NCI-H1417 treated with DMSO at 0.1 percent for 48 hours (cell line): ENCODE measurements at regions not wholly inside any gene's neighbourhood (a gene's known extent, or its start where the extent isn't known, plus 50 kb on each side); places are given as distances from the start of the nearest gene placed in this dataset.
"Not testable (repeated sequence)": the region's sequence is repeated elsewhere in the genome, so short reads cannot be mapped to it uniquely, and the experiment has no call there.

Source experiments
- DNase-seq: peaks from one replicate; lab custom pipeline; 2025; lab: John Stamatoyannopoulos, UW

DNA sequence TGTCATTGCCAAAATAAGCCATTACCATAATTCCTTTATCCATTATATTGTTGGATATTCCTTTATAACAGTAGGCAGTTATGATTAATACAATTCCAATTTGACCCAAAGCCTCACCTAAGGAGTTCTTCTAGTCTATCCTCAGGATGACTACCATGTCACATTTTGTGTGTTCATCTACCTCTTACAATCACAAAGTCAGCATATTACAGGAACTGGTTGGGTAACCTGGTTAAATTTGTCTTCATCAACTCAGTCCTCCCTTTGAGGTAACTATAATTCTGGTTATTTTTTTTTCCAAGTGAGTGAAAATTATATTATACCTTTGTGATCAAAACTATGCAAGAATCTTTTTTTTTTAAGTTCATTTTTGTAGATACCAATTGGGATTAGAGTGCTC is 540.5 kb downstream of the BTBD3 start:
- DNase-seq = no peak

DNA sequence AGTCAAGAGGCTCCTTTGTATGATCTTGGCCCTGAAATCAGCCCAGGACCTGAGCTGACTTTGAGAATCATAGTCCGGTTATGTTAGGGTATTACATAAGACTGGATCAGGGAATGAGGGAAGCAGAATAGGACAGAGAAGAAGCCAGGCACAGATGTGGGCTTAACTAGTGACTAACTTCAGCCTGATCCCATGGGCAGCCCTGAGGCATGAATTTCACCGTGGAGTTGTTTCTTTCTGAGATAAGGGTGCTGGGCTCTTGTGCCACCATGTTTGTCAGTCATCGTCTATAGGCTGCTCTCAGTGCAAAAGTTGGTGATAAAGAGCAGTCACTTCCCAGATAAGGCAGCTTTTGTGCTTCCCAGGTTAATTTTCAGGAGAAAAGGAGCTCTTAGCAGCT is 544.7 kb upstream of the SPTLC3 start:
- no peak for DNase-seq

DNA sequence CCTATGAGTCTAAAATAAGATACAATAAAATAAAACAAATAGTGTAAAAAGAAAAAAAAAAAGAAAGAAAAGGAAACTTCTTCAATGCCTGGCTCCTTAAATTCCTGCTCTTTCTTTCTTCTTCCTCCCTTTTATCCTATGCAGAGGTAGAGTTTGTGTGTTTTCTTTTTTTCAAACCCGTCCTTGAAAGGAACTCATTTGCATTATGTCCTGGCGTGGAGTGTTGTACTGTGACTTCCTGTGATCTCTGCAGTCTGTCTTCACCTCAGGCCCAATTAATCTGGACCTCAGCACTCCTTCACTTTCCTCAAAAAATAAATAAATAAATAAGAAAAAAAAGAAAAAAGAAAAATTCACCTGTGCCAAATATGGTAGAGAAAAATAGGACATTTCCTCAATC is 541.9 kb upstream of the SPTLC3 start:
- peak; percentile 62 for DNase-seq

DNA sequence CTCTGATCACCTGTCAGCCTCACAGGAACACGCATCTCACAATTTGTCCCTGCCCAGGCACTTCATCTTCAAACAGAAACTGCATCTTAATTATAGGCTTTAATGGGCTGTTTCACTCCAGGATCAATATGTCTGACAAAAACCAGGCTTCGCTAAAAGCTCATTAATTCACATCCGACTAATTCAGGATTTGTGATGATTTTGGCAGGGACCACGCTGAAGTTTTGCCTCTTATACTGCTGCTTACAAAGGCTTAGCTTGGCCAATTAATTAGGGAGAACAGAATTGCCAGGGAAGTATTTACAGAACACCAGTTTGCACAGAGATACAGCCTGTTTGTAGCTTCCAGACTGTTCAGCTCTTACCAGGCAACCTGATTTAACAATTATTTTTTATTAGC is 541.0 kb upstream of the SPTLC3 start:
- DNase-seq = peak; percentile 95

DNA sequence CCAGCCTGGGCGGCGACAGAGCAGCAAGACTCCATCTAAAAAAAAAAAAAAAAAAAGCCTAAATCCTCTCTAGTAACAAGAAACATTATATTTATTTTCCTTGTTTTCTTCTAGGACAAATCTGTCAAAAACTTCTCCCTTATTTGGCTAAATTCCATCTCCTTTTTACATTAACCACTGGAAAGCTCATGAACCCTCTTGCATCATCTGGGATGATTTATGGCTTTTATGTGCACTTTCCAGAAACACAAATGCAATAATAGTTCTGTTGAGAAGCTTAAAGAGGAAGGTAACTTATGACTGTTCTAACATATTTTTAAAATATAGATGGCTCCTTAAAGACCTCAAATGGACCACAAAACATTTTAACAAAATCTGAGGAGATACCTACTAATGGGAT is 526.1 kb upstream of the SPTLC3 start:
- no peak for DNase-seq

DNA sequence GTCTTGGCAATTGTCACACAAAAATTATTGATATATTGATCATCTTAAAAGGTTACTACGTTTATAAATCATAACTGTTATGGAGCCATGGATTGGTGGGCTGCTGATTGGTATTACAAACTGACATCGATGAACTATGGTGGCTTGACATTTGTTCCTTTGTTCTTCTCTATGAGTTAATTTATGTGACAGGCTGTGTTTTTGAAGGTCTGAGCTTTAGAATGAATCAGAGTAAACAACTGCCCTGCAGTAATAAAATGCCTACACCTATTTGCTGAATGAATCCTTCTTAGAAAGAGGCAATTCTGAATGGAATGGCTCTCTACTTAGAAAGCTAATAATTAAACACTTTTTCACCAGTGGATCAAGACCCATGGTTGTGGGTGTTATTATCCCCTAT is 506.3 kb upstream of the SPTLC3 start:
- no peak for DNase-seq

DNA sequence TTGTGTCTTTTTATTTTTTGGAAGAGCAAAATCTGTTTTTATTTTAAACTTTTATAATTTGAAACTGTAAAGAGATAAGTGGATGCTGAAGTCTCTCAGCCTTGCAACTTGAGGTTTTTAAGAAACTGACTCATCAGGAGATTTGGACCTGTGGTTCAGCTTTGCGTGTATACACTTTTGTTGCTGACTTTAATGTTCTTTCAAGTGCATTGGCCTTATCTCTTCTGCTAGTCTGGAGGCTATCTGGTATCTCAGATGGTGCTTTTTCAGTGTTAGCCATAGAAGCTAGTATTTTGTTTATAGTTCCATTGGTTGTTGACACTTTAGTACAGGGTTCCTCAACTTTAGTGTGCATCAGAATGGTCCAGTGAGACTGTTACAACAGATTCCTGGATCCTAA is 504.0 kb upstream of the SPTLC3 start:
- DNase-seq = no peak

DNA sequence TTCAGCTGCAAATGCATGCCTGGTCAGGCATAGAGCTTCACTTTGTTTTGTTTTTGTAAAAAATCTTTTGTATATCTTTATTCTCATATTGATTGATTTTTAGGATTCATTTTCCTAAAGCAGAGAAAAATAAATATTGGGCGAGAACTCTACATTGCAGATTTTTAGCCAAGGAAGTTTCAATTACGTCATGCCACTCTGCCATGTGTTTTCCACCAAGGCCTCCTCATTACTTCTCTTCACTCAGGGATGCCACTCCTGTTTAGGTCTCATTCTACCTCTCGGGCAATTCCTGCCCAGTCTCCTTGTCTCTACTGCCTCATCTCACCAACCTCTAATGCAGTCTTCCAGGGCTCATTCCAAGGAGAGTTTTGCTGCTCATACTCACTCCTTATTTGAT is 497.3 kb upstream of the SPTLC3 start:
- DNase-seq = no peak

DNA sequence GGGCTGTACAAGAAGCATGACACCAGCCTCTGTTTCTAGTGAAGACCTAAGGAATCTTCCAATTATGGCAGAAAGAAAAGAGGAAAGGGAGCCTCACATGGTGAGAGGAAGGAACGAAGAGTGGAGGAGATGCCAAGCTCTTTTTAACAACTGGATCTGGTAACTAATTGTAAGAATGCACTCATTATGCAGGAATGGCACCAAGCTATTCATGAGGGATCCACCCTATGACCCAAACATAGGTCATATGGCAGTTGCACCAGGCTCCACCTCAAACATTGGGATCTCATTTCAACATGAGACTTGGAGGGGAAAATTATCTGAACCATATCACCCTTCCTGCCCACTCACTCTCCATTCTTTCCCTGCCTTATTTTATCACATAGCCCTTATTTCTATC is 496.0 kb upstream of the SPTLC3 start:
- DNase-seq = no peak

DNA sequence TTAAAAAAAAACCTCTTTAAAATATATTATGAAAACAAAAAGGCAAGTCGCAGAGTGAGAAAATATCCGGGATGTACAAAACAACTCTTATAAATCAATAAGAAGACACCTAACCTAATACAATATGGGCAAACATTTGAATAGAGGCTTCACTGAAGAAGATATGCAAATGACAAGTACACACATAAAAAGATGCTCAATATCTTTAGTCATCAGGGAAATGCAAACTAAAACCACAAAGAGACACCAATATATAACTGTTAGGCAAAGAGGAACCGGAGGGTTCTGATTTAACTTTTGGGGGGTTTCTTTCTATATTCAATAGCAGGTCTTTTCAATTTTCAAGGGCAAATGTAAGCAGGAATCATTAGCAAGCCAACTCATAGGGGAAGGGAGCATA is 480.7 kb upstream of the SPTLC3 start:
- no peak for DNase-seq

DNA sequence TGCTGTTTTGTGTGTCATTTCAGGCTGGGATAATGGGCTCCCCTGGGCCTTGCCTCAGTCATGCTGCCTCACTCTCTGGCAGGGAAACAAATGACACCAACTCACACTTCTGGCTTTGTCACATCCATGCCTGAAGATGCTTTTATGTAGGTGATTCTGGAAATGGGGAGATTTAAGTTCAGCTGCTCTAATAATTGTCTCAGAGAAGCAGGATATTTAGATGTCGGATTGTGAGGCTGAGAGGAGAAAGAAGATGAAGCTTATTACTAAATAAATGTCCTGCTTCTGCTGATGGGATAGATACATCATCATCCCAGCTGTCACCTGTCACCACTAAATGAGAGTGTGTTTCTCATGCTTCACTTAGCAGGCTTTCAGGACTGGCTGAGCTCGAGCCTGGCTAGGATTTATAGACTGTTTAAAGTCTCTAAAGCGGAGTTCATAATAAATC is 480.2 kb upstream of the SPTLC3 start:
- no peak for DNase-seq

DNA sequence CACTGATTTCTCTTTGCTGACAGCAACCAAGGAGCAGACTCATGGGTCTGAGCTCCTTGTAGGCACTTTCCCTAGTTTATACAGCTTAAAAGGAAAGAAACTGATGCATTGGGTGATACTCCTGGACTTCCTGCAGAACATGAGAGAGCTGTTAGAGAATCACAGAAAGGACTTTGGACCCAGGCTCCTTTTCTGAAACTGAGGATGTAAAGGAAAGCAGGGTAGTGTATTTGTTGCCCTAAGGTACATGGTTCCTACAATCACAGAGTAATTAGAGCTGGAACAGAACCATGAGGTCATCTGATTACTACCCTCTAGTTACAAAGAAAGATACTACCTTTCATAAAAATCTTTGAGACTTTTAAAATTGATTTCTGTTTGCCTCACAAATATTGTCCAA is 477.1 kb upstream of the SPTLC3 start:
- no peak for DNase-seq

DNA sequence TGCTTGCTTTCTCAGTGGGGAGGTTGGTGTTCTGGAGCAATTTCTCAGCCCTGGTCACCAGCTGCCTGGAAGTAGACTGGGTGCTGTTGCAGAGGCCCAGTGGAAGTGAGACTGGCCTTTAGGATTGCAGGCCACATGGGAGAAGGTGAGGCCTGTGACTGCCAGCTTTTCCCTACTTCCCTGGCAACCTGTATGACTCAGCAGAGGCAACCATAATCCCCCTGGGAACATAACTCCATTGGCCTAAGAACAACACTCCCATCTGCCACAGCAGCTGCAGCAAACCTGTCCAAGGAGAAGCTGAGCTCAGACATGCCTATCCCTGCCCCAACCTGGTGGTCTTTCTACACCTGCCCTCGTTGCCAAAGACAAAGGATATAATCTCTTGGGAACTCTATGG is 473.5 kb upstream of the SPTLC3 start:
- DNase-seq = no peak

DNA sequence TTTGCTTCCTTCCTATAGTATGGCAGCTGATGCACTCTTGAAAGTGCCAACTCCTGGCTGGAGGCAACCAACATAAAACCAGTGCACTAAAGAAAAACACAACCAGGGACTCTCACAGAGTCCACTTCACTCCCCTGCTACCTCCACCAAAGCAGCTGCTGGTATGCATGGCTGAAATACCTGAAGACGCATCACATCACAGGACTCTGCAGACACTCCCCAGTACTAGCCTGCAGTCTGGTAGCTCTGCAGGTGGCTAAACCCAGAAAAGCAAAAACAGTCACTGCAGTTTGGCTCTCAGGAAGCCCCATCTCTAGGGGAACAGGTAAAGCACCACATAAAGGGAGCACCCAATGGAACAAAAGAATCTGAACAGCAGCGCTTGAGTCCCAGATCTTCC is 473.0 kb upstream of the SPTLC3 start:
- no peak for DNase-seq

DNA sequence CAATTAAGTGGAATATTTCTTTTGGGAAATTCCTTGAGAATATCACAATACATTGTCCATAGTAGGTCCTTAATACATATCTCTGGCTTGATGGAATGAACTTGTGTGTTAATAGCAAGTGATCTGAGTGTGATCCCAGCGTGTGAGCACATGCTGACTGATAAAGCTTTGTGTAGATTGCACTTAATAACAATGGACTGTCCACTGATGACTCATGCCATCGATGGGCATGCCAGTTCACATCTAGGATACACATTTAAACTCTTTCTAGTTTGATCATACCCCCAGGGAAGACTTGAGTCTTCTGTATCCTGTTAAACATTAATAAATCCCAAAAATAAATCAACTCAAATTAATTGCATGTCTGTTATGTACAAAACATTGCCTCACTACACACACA is 454.3 kb upstream of the SPTLC3 start:
- DNase-seq = peak; percentile 46

DNA sequence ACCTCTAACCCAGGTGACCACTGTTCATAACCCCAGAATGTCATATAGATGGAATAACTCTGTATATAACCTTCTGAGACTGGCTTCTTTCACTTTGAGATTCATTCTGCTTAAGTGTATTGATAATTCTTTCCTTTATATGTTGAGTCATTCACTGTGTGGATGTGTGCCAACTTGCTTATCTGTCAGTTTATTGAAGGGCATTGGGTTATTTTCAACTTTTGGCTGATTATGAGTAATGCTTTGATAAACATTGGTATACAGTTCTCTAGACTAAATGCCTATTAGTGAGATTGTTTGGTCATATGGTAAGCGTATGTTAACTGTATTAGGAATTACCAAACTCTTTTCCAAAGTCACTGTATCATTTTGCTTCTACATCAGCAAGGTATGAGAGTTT is 453.4 kb upstream of the SPTLC3 start:
- no peak for DNase-seq

DNA sequence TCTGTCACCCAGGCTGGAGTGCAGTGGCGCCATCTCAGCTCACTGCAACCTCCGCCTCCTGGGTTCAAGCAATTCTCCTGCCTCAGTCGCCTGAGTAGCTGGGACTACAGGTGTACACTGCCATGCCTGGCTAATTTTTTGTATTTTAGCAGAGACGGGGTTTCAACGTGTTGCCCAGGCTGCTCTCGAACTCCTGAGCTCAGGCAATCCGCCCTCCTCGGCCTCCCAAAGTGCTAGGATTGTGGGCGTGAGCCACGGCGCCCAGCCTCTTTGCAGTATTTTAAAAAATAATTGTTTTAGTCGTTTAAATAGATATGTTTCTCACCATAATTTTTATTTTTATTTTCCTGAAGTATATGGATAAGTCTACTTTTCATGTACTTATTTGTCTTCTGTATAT is 452.9 kb upstream of the SPTLC3 start:
- DNase-seq = not testable (repeated sequence)

DNA sequence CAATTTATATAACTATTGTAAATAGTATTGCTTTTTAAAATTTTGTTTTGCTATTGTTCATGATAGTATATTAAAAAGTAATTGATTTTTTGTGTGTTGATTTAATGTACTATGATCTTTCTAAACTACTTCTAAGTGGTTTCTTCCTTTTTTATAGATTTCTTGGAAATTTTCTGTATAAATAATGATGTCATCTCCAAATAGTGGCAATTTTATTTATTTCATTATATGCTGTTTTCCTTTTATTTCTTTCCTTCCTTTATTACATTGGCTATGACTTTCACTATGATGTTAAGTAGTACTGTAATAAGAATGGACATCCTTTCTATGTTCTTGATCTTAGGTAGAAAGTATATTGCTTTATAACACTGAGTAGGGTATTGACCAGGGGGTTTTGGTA is 451.5 kb upstream of the SPTLC3 start:
- DNase-seq = no peak

DNA sequence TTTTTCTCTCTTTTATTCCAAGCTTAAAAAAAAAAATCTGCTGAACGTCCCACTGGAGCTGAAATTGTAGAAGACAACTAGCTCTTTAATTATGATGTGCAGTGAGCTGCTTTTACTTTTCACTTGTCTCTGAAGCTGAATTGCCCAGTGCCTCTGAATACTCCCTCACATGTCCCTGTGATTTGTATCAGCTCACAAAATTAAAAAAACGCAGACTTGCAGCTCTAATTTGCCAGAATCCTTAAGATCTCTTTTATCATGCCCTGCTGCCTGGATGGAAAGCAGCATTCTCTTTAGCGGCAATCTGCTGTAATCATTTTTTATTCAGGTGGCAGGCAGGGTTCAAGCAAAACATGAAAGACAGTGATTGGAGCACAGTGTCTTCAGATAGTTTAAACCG is 443.8 kb upstream of the SPTLC3 start:
- DNase-seq = no peak

DNA sequence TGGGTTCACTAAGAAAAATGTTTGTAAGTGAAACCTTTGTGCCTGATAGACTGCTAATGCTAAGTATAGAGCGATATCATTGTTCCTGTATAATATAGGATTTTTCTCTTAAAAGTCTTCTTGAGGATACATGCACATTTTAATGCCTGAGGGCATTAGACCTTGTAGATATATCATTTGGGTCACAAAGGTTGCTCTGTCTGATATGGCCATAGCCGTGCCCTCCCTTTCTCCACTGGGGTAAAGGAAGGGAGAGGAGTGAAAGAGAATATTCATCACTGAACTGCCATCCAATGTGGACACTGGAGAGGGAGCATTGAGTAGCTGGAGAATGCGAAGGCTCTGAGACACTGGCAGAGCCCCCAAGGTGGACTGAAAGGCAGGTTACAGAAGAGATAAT is 442.2 kb upstream of the SPTLC3 start:
- no peak for DNase-seq

DNA sequence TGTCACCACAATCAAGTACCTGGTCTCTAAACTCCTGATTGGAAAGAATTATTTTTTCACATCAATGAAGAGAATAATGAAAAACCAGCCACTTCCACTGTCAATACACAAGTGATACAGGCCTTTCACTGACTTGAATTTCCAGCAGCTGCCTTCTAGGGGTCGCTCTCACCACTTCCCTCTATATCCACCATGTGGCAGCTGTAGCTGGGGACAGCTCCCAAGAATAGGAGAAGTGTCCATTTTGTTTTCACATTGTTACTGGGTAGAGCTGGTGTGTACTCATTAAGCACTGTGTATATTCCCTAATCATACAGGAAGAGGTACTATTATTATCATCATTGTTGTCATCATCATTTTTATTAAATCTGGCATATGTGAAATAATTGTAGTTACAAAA is 438.4 kb upstream of the SPTLC3 start:
- peak; percentile 3 for DNase-seq

DNA sequence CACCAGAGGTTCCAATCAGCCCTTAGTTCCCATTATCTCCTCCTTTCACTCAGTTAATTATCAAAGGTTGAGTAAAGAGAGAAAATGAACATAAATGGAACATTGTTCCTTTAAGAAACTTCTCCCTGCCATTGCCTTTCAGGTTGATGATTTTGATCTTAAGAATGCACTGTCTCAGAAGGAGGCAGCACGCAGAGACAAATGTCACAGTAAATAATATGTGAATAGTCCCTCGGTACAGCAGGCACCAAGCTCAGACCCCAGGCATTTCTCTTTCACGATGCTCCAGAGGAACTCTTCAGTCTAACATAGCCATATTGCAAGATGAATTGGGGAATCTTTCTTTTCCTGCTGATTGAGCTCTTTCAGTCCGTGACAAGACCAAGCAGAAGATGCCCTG is 435.3 kb upstream of the SPTLC3 start:
- no peak for DNase-seq

DNA sequence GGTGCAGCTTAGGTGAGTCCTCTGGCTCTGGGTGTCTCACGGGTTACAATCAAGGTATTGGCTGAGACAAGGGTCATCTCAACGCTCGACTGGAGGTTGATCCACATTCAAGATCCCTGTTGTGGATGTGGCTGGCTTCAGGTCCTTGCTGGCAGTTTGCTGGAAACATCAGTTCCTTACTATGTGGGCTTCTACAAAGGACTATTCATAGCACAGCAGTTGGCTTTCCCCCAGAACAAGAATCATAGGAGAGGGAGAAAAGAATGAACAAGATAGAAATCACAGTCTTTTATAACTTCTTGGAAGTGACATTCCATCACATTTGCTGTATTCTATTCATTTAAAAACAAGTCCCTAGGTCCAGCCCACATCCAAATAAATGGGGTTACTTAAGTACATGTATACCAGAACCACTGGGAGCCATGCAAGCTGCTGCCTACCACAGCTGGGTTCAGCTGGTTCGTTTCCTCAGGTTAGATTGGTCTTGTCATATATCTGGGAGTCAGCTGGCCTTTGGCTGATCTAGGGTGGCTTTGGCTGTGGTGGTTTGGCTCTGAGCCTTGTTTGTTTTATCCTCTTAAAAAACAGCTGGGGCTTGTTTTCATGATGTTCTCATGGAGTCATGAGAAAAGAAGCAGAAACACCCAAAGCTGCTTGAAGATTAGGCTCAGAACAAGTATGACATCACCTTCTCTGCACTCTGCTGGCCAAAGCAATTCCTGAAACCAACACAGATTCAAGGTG is 433.2 kb upstream of the SPTLC3 start:
- no peak for DNase-seq

DNA sequence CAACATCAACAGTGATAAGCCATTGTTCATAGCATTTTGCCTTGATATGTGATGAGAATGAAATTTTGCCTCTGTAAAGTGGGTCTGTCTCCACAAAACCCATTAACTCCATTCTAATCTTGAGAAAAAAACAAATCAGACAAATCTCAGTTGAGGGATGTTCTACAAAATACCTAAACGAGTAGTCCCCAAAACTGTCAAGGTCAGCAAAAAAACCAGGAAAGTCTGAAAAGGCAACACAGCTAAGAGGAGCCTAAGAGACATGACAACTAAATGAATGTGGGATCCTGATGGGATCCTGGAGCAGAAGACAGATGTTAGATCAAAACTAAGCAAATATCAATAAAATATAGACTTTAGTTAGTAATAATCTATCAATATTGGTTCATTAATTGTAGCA is 431.6 kb upstream of the SPTLC3 start:
- DNase-seq = no peak
